Hematopoietic multipotent progenitor cell treated with erythropoietin and hydrocortisone succinate and interleukin-3 and kit ligand, for 8 days (in vitro differentiated cells): ENCODE measurements at regions not wholly inside any gene's neighbourhood (a gene's known extent, or its start where the extent isn't known, plus 50 kb on each side); places are given as distances from the start of the nearest gene placed in this dataset.
"Not testable (repeated sequence)": the region's sequence is repeated elsewhere in the genome, so short reads cannot be mapped to it uniquely, and the experiment has no call there.

ENCODE experiments used
- DNase-seq: peaks from one replicate; pipeline ENCODE4 v3.0.0-alpha.2; 2015

- no peak for DNase-seq
Observed at GRCh38 chr15:62848632-62849050, 193.9 kb upstream of the TPM1 start.

GRCh38 chr15:62849316-62850106 lies 193.0 kb upstream of the TPM1 start:
- no peak for DNase-seq

GRCh38 chr15:62850318-62850717 lies 192.2 kb upstream of the TPM1 start:
- DNase-seq: no peak

GRCh38 chr15:62850791-62851291 lies 191.7 kb upstream of the TPM1 start:
- no peak for DNase-seq

- DNase-seq: no peak
Observed at GRCh38 chr15:62853114-62853840, 189.3 kb upstream of the TPM1 start.

- DNase-seq: no peak
Observed at GRCh38 chr15:62853841-62854225, 188.7 kb upstream of the TPM1 start.

- no peak for DNase-seq
Observed at GRCh38 chr15:62854420-62855084, 188.0 kb upstream of the TPM1 start.

- DNase-seq: no peak
Observed at GRCh38 chr15:62855085-62855476, 187.5 kb upstream of the TPM1 start.

- no peak for DNase-seq
Observed at GRCh38 chr15:62856466-62857246, 185.9 kb upstream of the TPM1 start.

- no peak for DNase-seq
Observed at GRCh38 chr15:62857411-62857853, 185.1 kb upstream of the TPM1 start.

GRCh38 chr15:62858343-62858742 lies 184.2 kb upstream of the TPM1 start:
- no peak for DNase-seq

- DNase-seq: no peak
Observed at GRCh38 chr15:62862717-62863116, 179.8 kb upstream of the TPM1 start.

- no peak for DNase-seq
Observed at GRCh38 chr15:62866366-62866765, 176.2 kb upstream of the TPM1 start.

GRCh38 chr15:62867844-62868243 lies 174.7 kb upstream of the TPM1 start:
- DNase-seq: no peak

- no peak for DNase-seq
Observed at GRCh38 chr15:62868507-62868906, 174.0 kb upstream of the TPM1 start.

- no peak for DNase-seq
Observed at GRCh38 chr15:62869116-62869515, 173.4 kb upstream of the TPM1 start.

GRCh38 chr15:62870216-62870615 lies 172.3 kb upstream of the TPM1 start:
- DNase-seq: no peak

GRCh38 chr15:62870701-62871100 lies 171.8 kb upstream of the TPM1 start:
- not testable (repeated sequence) for DNase-seq

- DNase-seq: no peak
Observed at GRCh38 chr15:62873203-62873602, 169.3 kb upstream of the TPM1 start.

GRCh38 chr15:62874064-62874463 lies 168.5 kb upstream of the TPM1 start:
- no peak for DNase-seq

- DNase-seq: no peak
Observed at GRCh38 chr15:62874959-62875625, 167.5 kb upstream of the TPM1 start.

- DNase-seq: no peak
Observed at GRCh38 chr15:62875626-62876021, 166.9 kb upstream of the TPM1 start.
